ENCODE measurements at regions not wholly inside any gene's neighbourhood (a gene's known extent, or its start where the extent isn't known, plus 50 kb on each side); places are given as distances from the start of the nearest gene placed in this dataset.

DNA sequence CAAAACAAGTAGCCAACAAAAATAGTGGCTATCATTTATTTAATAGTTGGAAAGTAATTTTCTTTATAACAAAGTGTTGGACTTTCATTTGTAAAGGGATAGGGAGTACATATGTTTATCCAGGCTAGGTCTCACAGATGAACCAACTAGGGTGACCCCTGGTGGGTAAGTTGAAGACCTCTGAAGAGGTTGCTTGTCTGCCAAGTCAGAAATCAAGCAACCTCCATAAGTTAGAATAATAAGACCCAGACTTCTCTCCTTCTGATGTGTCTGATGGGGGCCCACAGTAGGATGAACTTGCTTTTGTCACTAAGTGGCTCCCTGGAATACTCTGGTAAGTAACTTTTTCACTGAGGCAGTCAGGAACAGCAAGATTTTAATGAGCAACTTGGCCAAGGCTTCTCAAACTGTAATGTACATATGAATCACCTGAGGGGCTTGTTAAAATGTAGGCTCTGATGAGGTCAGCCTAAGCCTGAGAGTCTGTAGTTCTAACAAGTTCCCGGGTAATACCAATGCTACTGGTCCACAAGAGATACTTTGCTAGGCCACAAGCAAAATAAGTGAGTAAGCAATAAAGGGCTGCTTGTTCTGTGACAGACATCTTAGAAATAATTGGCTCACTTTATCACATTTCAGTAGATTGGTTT, 319.6 kb downstream of the PIK3C3 start:
- no peak overlapping the region for H3K4me3 ChIP-seq (ENCODE audit: control insufficient read depth, low read depth, low read length)
- peak; percentile 35 for DNase-seq (ENCODE audit: low read depth)
- TF ChIP-seq, protein P1, sequence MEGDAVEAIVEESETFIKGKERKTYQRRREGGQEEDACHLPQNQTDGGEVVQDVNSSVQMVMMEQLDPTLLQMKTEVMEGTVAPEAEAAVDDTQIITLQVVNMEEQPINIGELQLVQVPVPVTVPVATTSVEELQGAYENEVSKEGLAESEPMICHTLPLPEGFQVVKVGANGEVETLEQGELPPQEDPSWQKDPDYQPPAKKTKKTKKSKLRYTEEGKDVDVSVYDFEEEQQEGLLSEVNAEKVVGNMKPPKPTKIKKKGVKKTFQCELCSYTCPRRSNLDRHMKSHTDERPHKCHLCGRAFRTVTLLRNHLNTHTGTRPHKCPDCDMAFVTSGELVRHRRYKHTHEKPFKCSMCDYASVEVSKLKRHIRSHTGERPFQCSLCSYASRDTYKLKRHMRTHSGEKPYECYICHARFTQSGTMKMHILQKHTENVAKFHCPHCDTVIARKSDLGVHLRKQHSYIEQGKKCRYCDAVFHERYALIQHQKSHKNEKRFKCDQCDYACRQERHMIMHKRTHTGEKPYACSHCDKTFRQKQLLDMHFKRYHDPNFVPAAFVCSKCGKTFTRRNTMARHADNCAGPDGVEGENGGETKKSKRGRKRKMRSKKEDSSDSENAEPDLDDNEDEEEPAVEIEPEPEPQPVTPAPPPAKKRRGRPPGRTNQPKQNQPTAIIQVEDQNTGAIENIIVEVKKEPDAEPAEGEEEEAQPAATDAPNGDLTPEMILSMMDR (conservative IDR thresholded peaks at IDR 0.05; ENCODE audit: control insufficient read depth, insufficient read depth, low read depth, low read length) = peak; percentile 12

DNA sequence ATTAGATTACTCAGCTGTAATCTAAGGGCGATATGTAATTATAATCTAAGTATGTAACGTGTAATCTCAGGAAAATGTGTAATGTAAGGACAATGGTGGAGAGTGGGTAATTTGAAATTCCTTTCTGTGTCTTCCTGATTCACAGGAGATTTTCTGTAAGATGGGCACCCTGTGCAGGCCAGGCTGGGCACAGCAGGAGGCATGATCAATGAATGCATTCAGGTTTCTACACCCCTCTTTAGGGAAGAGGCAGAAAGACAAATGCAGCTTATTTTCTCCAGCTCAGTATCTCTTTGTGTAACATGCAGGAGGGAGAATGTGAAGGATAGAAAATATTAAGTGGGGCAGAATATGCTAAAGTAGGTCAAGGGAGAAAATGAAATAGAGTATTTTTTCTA, 320.1 kb downstream of the PIK3C3 start:
- no peak overlapping the region for H3K4me3 ChIP-seq (ENCODE audit: control insufficient read depth, low read depth, low read length)
- TF ChIP-seq, protein P1 (conservative IDR thresholded peaks at IDR 0.05; ENCODE audit: control insufficient read depth, insufficient read depth, low read depth, low read length) = no peak
- DNase-seq (ENCODE audit: low read depth) = no peak

DNA sequence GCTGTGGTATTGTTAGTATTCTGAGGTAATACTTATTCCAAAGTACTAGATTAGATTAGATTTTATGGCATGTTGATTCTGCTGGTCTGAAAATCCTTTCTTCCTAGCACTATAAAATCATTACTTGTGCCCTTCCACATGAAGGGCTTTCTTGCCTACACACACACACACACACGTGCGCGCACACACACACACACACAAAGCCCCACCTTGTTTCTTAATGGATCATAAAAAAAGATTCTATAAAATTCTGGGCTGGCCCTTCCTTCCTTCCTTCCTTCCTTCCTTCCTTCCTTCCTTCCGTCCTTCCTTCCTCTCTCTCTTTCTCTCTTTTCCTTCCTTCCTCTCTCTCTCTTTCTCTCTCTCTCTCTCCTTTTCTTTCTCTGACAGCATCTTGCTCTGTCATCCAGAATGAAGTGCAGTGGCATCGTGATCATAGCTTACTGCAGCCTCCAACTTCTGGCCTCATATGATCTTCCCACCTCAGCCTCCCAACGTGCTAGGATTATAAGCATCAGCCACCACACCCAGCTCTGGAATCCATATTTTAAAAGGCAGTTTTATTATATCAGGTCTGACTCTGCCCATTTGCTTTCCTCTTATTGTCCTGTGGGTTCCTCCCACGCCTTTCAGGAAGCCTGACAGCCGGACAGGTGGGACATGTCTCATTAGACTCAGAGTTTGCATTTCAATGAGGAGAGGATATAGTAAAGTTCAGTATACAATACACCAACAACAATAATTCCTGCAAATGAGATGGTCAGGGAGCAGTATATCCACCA, 321.1 kb downstream of the PIK3C3 start:
- DNase-seq (ENCODE audit: low read depth) = no peak
- TF ChIP-seq, protein P1 (conservative IDR thresholded peaks at IDR 0.05; ENCODE audit: control insufficient read depth, insufficient read depth, low read depth, low read length) = no peak
- H3K4me3 ChIP-seq (ENCODE audit: control insufficient read depth, low read depth, low read length) = no peak overlapping the region

DNA sequence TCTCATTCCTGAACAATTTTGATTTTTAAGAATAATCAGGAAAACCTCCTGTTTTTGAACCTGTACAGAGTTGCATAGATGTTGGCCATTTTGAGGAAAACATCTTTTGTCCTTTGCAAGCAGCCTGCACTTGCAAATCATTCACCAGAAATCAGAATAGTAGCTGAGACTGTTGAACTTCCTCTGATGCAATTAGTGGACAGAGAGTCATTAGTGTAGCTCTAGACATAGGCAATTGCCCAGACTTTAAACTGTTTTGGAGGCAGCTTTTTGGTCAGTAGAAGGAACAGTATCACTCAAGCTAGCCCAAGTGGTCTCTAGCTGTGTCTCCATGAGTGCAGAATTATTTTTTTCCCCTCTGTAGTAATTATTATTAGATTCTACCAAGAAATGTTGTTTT, 326.1 kb downstream of the PIK3C3 start:
- TF ChIP-seq, protein P1 (conservative IDR thresholded peaks at IDR 0.05; ENCODE audit: control insufficient read depth, insufficient read depth, low read depth, low read length) = no peak
- no peak overlapping the region for H3K4me3 ChIP-seq (ENCODE audit: control insufficient read depth, low read depth, low read length)
- no peak for DNase-seq (ENCODE audit: low read depth)

DNA sequence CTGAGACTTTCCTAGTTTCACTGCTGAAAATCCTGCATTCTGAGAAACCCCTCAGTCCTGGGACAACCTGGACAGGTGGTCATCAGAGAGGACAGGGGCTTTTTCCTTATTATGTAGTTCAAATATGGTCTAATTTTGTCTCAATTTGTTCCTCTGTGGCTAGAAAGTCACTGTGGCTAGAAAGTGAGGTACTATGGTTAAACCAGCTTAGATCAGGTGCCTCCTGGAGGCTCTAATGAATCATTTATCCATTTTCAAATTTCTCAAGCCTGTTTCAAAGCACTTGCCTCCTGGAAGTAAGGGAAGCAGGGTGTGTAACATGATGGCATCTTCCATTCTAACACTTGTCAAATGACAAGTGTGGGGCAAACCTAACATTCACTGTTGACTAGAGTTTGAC, 326.8 kb downstream of the PIK3C3 start:
- no peak overlapping the region for H3K4me3 ChIP-seq (ENCODE audit: control insufficient read depth, low read depth, low read length)
- TF ChIP-seq, protein P1 (conservative IDR thresholded peaks at IDR 0.05; ENCODE audit: control insufficient read depth, insufficient read depth, low read depth, low read length) = no peak
- no peak for DNase-seq (ENCODE audit: low read depth)

DNA sequence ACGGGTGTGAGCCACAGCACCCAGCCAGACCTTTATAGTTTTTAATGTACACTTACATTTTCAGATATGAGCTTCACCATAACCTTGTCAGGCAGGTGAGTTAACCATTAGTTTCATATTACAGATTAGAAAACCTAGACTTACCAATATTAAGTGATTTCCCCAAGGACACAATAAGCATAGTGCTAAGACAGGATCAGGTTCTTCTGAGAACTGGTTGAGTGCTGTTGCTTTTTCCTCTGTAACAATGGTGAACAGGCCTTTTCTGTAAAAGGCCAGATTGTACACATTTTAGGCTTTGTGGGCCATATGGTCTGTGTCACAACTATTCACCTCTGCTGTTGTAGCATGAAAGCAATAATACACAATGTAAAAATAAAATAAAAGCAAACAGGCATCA, 332.0 kb downstream of the PIK3C3 start:
- H3K4me3 ChIP-seq (ENCODE audit: control insufficient read depth, low read depth, low read length) = no peak overlapping the region
- TF ChIP-seq, protein P1 (conservative IDR thresholded peaks at IDR 0.05; ENCODE audit: control insufficient read depth, insufficient read depth, low read depth, low read length) = no peak
- no peak for DNase-seq (ENCODE audit: low read depth)

Data from fibroblast of mammary gland (primary cell).